WERI-Rb-1 (cell line): ENCODE measurements at regions not wholly inside any gene's neighbourhood (a gene's known extent, or its start where the extent isn't known, plus 50 kb on each side); places are given as distances from the start of the nearest gene placed in this dataset.
A peak's percentile ranks its signal among the peaks of the same experiment; 100 is the strongest.

Experiments used
- DNase-seq: peaks from one replicate; pipeline ENCODE4 v3.0.0-alpha.2; 2020
- H3K27ac ChIP-seq: fragments of 250-450 bp; sonication (Bioruptor Pico); 2 replicates; pipeline ENCODE4 v1.5.1; 2020; ENCODE audit warnings: mild to moderate bottlenecking, moderate library complexity
- H3K27me3 ChIP-seq: fragments of 250-450 bp; sonication (Bioruptor Pico); 2 replicates; pipeline ENCODE4 v1.5.1; 2021; ENCODE audit warnings: mild to moderate bottlenecking, low read depth, moderate library complexity; ENCODE audit not compliant: insufficient read depth, severe bottlenecking
- H3K36me3 ChIP-seq: fragments of 250-450 bp; sonication (Bioruptor Pico); 2 replicates; pipeline ENCODE4 v1.5.1; 2020; ENCODE audit warnings: mild to moderate bottlenecking, moderate library complexity
- H3K4me3 ChIP-seq: 2 replicates; pipeline ENCODE4 v1.5.1; 2011; ENCODE audit warnings: low read depth, mild to moderate bottlenecking, control low read depth, low read length
- H3K9me3 ChIP-seq: fragments of 250-450 bp; sonication (Bioruptor Pico); 2 replicates; pipeline ENCODE4 v1.5.1; 2021; ENCODE audit warnings: mild to moderate bottlenecking, moderate library complexity; ENCODE audit not compliant: severe bottlenecking
- TF ChIP-seq, protein P1 (sequence below): IDR thresholded peaks from 2 replicates; pipeline ENCODE4 v1.5.1; 2011; ENCODE audit warnings: low read depth, mild to moderate bottlenecking, control low read depth, inconsistent platforms, low read length

DNA sequence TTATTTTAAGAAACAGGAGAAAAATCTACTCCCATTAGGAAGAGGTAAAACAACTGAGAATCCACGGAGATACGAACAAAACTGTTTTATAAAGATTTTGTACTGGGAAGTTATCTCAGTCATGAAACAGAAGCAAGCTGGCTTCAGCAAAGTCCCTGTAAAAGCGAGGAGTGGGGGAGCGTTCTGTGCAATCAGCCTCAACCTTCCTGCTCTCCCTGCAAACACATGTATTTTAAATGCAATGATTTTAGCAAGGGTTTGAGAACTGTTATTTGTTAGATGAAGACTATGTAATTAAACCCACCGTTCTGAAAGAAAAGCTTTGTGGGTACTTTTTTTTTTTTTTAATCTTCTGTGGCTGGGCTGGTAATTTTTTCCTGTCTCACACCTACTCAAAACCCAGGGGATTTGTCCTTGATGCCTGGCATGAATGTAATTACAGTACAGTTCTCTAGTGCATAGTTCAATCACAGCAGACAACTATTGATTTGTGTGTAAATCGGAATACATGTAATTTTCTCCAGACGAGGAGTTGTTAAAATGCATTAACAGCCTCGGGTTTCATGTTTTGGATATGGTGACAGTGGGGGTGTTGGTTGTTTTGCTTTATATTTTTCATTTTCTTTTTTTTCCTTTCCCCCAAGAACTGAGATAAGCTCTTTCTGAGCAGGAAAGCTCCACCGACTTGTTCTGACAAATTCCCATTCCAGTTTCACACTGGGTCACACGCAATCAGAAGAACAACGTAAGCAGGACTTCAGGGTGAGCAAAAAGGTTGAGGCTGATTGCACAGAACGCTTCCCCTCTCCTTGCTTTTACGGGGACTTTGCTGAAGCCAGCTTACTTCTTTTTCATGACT lies 153.6 kb downstream of the PHLDA1 start:
- Histone ChIP-seq H3K27me3 (no peaks in the 10 kb centered on the region), H3K27ac (peak overlapping the region; percentile 78), H3K9me3 (peaks cover 4% of the 10 kb centered on the region), H3K4me3 (peak overlapping the region; percentile 18), H3K36me3 (no peaks in the 10 kb centered on the region)
- TF ChIP-seq, protein P1, sequence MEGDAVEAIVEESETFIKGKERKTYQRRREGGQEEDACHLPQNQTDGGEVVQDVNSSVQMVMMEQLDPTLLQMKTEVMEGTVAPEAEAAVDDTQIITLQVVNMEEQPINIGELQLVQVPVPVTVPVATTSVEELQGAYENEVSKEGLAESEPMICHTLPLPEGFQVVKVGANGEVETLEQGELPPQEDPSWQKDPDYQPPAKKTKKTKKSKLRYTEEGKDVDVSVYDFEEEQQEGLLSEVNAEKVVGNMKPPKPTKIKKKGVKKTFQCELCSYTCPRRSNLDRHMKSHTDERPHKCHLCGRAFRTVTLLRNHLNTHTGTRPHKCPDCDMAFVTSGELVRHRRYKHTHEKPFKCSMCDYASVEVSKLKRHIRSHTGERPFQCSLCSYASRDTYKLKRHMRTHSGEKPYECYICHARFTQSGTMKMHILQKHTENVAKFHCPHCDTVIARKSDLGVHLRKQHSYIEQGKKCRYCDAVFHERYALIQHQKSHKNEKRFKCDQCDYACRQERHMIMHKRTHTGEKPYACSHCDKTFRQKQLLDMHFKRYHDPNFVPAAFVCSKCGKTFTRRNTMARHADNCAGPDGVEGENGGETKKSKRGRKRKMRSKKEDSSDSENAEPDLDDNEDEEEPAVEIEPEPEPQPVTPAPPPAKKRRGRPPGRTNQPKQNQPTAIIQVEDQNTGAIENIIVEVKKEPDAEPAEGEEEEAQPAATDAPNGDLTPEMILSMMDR = no peak
- DNase-seq = peak; percentile 38

DNA sequence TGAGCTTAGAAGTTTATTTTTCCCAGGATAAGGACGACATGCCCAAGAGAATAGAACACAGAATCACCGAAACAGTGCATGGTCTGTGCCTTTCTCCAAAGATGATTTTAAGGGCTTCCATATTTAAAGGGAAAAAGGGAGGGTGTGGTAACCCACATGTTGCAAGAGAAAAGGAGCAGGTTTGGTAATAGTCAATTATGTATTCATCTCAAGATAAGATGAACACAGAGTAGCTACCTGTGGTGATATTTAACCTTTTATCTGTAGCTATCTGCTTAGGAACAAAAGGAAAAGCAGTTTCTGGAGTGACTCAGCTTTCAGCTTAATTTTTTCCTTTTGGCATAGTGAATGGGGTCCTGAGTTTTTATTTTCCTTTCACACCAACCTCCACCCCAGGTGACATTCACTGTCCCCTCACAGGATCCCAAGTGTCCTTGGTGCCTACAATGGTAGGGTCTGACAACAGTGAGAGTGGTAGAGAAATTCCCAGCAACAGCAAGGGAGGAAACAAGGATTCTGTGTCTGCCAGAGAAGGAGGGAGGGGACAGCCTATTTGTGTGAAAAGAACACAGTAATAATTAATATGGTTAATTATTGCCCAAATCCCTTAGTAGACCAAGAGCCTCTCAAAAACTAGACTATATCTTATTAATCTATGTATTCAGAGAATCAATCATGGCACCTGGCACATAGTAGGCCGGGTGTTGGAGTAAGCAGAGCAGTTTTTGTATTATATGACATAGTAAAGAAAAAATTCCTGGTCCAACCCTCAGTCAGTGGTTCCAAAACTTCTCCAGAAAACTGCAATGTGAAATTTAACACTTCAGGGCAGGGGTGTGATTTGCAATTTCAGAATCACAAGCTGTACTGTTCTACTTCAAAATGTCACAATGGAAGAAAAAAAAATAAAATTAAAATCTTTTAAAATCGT lies 154.5 kb downstream of the PHLDA1 start:
- H3K27me3 ChIP-seq = no peaks in the 10 kb centered on the region
- H3K27ac ChIP-seq = peak overlapping the region; percentile 78
- peak overlapping the region; percentile 18; the same call in 1 of the 2 replicates for H3K4me3 ChIP-seq
- DNase-seq = no peak
- H3K36me3 ChIP-seq = no peaks in the 10 kb centered on the region
- TF ChIP-seq, protein P1 = no peak
- H3K9me3 ChIP-seq = peaks cover 4% of the 10 kb centered on the region

DNA sequence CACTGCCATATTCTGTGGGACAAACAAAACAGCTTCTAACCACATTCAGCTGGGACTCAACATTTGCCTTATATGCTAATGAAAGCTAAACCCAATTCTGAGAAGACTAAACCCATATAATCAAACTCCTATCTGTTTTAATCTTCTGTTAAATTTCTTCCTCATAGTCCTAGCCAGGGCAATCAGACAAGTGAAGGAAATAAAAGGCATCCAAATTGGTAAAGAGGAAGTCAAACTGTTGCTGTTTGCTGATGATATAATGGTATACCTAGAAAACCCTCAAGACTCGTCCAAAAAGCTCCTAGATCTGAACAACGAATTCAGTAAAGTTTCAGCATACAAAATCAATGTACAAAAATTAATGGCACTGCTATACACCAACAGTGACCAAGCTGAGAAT lies 157.1 kb downstream of the PHLDA1 start:
- DNase-seq = no peak
- no peaks in the 10 kb centered on the region for H3K36me3 ChIP-seq
- H3K9me3 ChIP-seq = peaks cover 4% of the 10 kb centered on the region
- no peak overlapping the region for H3K4me3 ChIP-seq
- TF ChIP-seq, protein P1 = no peak
- H3K27ac ChIP-seq = no peak overlapping the region
- no peaks in the 10 kb centered on the region for H3K27me3 ChIP-seq

DNA sequence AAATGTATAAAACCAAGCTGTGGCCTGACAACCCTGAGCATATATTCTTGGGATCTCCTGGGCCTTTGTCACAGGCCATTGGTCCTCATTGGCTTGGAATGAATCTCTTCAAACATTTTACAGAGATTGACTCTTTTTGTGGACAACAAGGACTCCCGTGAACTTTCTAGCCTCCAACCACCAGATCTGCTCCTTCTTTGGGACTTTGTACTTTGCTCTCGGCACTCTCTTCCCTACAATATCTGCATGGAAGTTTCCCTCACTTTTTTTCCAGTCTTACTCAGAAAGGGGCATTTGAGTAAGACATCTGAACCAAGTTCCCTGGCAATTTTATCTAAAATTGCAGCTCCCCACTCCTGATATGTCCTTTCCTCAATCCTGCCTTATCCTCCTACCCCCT lies 158.8 kb downstream of the PHLDA1 start:
- H3K27me3 ChIP-seq = no peaks in the 10 kb centered on the region
- H3K4me3 ChIP-seq = peak overlapping the region; percentile 14
- TF ChIP-seq, protein P1 = no peak
- no peak for DNase-seq
- H3K9me3 ChIP-seq = peaks cover 4% of the 10 kb centered on the region
- no peaks in the 10 kb centered on the region for H3K36me3 ChIP-seq
- peak overlapping the region; percentile 62 for H3K27ac ChIP-seq

DNA sequence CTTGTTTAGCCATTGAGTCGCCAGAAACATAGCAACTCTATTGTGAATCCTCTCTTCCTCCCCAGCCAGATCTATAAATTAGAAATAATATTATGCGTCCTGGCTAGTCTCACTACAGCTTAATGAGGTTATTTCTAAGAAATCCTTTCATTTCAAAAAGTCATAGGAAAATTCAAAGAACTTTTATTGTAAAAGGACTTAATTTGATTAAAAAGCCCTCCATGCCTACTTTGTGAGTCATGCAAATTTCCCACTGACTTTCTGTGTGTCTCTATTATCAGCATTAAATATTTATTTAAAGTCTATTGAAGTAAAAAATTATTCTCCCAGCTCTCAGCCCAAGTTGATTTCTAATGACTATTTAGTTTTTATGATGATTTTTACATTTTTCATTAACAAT lies 160.7 kb downstream of the PHLDA1 start:
- TF ChIP-seq, protein P1 = no peak
- H3K27ac ChIP-seq = no peak overlapping the region
- H3K36me3 ChIP-seq = no peaks in the 10 kb centered on the region
- H3K9me3 ChIP-seq = peaks cover 6% of the 10 kb centered on the region
- H3K27me3 ChIP-seq = no peaks in the 10 kb centered on the region
- H3K4me3 ChIP-seq = no peak overlapping the region
- DNase-seq = no peak
